ENCODE measurements at regions not wholly inside any gene's neighbourhood (a gene's known extent, or its start where the extent isn't known, plus 50 kb on each side); places are given as distances from the start of the nearest gene placed in this dataset.
"Not testable (repeated sequence)": the region's sequence is repeated elsewhere in the genome, so short reads cannot be mapped to it uniquely, and the experiment has no call there.

DNA sequence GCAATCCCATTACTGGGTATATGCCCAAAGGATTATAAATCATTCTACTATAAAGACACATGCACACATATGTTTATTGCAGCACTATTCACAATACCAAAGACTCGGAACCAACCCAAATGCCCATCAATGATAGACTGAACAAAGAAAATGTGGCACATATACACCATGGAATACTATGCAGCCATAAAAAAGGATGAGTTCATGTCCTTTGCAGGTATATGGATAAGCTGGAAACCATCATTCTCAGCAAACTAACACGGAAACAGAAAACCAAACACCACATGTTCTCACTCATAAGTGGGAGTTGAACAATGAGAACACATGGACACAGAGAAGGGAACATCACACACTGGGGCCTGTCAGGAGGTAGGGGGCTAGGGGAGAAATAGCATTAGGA lies 235.7 kb downstream of the PTN start:
- not testable (repeated sequence) for DNase-seq

DNA sequence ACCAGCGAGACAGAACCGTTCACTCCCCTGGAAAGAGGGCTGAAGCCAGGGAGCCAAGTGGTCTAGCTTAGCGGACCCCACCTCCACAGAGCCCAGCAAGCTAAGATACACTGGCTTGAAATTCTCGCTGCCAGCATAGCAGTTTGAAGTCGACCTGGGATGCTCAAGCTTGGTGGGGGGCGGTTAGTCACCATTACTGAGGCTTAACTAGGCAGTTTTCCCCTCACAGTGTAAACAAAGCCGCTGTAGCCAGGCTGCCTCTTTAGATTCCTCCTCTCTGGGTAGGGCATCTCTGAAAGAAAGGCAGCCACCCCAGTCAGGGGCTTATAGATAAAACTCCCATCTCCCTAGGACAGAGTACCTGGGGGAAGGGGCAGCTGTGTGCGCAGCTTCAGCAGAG lies 235.1 kb downstream of the CHRM2 start:
- not testable (repeated sequence) for DNase-seq

DNA sequence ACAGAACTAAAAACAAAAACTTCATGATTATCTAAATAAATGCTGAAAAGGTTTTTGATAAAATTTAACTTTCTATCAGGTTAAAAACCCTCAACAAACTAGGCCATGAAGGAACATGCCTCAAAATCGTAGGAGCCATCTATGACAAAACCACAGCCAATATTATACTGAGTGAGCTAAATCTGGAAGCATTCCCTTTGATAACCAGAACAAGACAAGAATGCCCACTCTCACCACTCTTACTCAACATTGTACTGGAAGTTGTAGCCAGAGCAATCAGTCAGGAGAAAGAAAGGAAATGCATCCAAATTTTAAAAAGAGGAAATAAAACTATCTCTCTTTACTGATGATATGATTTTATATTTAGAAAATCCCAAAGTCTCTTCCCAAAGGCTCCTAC lies 228.7 kb downstream of the CHRM2 start:
- no peak for DNase-seq

DNA sequence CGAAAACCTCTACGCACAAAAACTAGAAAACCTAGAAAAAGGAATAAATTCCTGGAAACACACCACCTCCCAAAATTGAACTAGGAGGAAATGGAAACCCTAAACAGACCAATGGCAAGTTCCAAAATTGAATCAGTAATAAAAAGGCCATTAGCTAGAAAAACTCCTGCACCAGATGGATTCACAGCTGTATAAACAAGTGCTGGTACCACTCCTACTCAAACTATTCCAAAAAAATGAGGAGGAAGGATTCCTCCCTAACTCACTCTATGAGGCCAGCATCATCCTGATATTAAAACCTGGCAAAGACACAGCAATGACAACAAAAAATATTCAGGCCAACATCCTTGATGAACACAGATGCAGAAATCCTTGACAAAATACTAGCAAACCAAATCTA lies 228.2 kb downstream of the CHRM2 start:
- DNase-seq = no peak

DNA sequence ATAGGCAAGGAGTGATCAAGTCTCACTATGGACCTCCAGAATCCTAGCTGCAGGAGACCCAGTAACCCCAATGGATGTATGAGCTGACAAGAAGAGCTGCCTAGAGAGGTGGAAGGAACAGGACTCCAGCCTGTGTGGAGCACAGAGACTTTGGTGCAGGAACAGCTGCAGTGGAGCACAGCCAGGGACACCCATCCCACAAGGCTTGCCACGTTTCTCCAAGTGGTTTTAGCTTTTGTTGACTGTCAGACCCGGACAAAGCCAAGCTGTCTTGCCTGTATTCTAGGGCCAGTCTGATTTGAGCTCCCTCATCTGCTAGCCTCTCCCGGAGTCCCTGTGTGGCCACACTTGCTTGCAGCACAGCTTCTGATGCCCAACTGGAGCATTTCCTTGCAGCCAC lies 224.7 kb downstream of the CHRM2 start:
- DNase-seq = no peak

DNA sequence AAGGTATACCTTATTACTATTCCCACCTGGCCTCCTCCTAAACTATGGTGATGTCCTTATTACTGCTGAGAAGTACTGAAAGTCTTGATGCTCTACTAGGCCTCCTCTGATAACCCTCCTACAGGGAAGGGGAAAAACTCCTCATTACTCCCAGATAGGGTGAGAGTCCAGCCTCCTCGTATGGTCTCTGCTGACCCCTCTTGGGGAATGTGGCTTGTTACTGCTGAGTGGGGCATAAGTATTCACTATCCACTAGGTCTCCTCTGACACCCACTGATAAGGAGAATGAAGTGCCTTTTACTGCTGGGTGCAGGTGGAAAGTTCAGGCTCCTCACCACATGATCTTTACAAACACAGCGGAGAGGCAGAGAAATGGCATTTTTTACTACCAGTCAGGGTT lies 222.9 kb downstream of the CHRM2 start:
- DNase-seq = no peak

DNA sequence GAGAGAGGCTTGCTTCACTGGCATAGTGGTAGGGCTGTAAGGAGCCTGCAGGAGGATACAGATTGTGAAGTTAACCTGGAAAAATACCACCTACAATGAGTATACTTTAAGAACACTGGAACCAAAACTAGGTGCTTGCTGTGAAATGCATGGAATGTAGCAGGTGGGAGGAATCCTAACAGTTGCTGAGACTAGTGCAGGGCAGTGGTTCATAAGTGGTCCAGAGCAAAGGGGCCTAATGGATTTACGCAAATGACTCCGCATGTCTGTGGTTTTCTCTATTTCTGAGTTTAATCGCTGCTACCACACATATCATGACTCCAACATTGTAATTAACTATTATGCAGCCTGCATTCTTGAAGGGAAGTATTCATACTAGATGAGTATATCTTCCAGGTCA lies 218.4 kb downstream of the CHRM2 start:
- DNase-seq = no peak

DNA sequence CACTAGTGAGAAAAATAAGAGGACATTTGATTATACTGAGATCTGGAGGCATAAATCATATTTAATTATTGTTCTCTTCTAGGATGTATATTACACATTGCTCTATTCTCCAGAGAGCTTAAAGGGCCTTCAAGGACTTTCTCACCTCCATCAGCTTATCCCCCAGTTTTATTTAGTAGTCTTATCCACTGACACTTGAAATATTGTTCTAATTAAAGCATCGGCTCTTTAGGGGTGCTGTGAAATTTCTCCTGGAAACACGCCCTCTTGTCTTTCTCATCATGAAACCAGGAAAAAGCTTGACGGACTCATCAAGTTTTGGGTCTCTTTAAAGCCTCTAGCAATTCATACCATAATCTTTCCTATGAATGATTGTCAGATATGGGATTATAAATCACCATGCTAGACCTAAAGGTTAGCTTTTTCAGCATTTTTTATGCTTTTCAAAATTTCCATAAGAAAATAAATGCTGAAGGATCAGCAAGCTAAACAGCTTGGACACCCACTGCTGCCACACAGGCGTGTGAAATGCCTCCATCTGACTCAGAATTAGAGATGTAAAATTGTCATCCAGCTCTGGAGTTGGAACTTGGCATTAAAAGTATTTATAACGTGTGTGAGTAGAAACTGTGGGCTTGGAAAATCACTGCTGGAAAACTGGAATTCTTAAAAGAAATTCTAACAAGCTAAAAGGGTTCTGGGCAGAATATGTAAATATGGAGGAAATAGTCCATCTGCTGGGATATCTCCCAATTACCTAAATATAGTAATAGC lies 216.3 kb downstream of the CHRM2 start:
- DNase-seq = no peak

DNA sequence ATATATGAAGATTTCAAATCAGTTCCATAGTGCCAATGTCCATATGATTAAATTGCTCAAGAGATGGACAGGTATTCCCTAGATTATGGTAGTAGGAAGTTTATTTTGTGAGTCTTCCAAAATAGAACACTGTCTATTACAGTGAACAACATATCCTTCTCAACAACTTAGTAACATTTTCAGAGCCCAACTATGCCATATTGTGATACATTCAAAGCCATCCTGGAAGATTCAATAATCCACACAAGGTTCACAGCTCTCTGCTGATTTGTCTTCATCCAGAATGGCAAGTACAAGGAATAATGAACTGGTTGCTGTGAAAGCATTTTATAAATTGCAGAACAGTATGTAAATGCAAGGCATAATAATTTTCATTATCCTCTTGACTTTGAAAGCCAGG lies 213.9 kb downstream of the CHRM2 start:
- DNase-seq = no peak

DNA sequence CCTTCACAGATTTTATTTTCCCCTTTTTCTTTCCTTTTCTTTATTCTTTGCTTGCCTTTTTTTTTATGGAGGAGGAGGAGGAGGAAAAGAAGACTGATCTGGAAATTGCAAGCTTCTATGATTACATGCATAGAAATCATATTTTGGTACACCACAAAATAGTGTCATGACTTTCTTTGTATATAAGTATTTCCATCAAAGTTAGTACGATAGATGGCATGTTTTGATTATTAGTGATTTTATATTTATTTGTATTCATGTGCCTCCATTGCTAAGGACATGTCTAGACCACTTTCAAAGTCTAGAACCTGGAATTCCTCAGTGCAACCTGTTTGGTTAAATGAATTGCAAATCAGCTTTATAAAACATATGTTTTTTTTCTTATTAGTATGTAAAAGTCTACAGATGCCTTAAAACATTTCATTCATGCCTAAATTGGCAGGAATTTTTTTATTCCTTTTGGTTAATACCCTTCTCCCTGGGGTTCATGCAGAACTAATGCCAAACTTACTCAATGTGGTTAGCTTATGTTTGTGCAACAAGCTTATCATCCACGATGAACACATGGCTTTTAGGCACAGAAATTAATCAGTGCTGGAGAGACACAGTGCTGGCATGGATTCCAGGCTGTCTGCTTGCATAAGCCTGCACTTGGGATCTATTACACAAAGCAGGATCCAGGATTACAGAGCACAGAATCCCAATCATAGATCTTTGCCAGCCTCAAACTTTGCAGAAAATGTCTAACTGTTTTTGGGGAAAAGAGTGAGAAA lies 213.1 kb downstream of the CHRM2 start:
- no peak for DNase-seq

DNA sequence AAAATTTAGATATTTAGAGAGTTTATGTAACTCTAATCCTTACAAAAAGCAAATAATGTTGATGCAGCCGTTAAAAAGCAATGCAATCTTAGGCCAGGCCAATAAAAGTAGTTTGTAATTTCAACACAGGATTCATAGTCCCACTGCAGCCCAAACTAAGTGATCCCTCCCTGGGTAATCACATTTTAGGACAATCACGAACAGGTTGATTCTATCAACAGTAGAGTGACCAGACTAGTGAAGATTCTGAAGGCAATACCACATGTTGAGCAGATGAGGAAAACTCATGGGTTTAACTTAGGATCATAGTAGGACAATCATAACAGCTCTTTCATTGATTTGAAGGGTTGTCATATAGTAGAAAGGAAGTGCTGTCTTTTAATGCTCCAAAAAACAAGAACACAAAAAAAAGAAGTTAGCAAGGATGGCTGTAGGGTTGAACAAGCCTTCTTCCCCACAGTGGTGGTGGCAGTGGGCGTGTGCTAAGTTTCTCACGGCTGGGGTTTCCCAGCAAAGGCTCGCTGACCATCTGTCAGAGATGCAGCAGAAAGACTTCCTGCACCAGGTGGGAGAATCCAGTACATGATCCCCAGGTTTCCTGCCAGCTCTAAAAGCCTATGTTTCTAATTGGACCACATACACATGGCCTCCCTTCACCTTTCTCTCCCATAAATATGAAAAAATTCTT lies 212.2 kb downstream of the CHRM2 start:
- no peak for DNase-seq

DNA sequence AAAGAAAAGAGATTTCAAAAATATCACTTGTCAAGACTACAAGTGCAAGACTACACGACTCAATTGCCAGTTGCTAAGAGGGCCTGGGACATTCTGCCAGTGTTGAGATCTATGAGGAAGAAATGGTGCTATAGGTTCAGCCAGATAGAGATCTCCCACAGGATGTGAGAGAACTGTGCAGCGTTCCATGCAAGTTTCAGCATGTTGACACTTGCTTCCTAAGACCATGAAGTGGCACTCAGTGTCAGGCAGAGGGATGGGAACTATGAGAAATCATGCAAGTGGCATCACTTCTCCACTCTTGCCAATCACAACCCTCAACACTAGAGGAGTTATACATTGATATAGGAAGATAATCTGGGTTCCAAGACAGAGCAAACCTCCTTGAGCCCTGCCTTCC lies 210.3 kb downstream of the CHRM2 start:
- DNase-seq = no peak

DNA sequence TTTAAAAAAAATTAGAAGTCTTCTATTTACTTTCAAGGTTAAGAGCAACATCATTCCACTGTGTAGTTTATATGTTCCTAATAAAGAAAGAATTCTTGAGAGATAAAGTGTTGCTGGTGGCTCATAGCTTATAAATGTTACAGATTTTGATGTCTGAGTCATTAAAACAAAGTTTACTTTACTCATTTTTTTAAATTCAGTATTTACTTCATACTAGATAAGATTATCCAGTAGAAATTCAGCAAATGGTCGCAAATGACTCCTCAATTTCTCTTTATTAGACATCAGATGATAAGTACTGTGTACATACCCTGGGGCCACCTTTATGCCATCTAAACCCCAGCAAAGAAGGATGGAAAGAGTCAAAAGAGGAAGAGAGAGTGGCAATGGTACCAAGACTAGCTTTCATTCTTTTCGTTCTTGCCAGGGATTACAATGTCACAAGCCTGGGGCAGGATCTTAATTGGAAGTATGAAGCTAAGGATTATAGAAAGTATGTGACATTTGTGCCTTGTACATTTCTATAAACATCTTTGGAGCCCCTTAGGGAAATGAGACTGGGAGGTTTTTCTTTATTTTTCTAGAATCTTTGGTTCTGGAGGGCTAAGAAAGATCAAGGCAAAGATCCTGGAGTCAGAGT lies 206.1 kb downstream of the CHRM2 start:
- no peak for DNase-seq

DNA sequence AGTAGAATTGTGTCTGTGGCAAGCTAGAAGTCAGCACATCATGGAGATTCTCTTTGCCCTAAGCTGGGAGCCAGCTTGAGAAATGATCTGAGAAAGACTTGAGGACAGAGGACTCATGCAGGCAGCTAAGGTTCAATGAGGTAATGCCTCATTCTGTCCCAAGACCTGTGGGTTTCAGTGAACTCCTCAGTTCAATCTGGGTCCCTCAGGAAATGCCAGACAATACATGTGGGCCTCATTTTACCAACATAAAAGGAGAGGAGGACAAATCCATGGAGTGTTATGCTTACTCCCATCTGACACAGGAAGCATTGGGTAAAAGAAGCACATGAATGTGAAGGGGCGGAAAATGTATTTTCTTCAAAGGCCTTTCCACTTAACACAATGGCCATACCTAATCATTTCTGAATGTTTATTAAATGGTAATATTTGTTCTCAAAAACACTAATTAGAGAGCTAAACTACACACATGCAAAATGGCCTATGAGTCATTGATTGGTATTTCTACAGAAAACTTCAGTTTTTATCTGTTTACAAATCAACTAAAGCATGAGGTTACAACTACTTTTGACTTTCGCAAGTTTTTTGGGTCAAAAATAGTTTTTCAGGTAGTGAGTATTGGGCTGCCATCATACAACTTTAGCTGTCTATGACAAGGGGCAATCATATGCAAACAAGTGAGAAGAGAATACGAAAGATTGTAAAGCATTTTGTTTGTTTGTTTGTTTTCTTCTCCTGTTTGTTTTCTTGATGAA lies 205.3 kb downstream of the CHRM2 start:
- DNase-seq = no peak

Data from NCI-H1092 (cell line).